SU-DHL-6 (cell line): ENCODE measurements at regions not wholly inside any gene's neighbourhood (a gene's known extent, or its start where the extent isn't known, plus 50 kb on each side); places are given as distances from the start of the nearest gene placed in this dataset.

Source experiments
- H2AFZ ChIP-seq: fragments of 200-600 bp; sonication (generic); 2 replicates; pipeline ENCODE4 v1.6.1; 2014; ENCODE audit warnings: low read depth, mild to moderate bottlenecking, moderate library complexity, mixed read lengths, antibody characterized with exemption, low read length; ENCODE audit not compliant: severe bottlenecking
- H3F3A ChIP-seq: fragments of 200-600 bp; shearing (Covaris generic); 2 replicates; pipeline ENCODE4 v1.6.0; 2016; ENCODE audit warnings: antibody characterized with exemption, mild to moderate bottlenecking; ENCODE audit not compliant: insufficient read depth
- H3K27ac ChIP-seq: fragments of 200-600 bp; sonication (generic); 2 replicates; pipeline ENCODE4 v1.5.1; 2016; ENCODE audit warnings: low read depth, mild to moderate bottlenecking, low read length, moderate library complexity, mixed read lengths
- H3K27me3 ChIP-seq: fragments of 200-600 bp; sonication (generic), shearing (Covaris generic); 2 replicates; pipeline ENCODE4 v1.6.0; 2014; ENCODE audit warnings: mild to moderate bottlenecking, low read length
- H3K36me3 ChIP-seq: fragments of 200-600 bp; sonication (generic); 2 replicates; pipeline ENCODE4 v1.6.1; 2014; ENCODE audit warnings: mild to moderate bottlenecking, low read length, mixed read lengths
- H3K4me2 ChIP-seq: fragments of 300-600, 200-600 bp; shearing (Covaris generic), sonication (generic); 2 replicates; pipeline ENCODE4 v1.6.0; 2014; ENCODE audit warnings: low read length, low read depth, mild to moderate bottlenecking; ENCODE audit not compliant: poor library complexity, severe bottlenecking
- H3K4me3 ChIP-seq: fragments of 200-600 bp; sonication (generic); 2 replicates; pipeline ENCODE4 v1.5.1; 2014; ENCODE audit warnings: antibody characterized with exemption, low read length, mild to moderate bottlenecking, mixed read lengths; ENCODE audit not compliant: insufficient read depth, poor library complexity, severe bottlenecking
- H3K79me2 ChIP-seq: fragments of 200-600 bp; sonication (generic); 2 replicates; pipeline ENCODE4 v1.6.1; 2014; ENCODE audit warnings: mild to moderate bottlenecking, low read length, moderate library complexity; ENCODE audit not compliant: insufficient read depth
- H3K9ac ChIP-seq: fragments of 200-600 bp; sonication (generic); 2 replicates; pipeline ENCODE4 v1.7.0; 2014; ENCODE audit warnings: mild to moderate bottlenecking, low read length
- H3K9me2 ChIP-seq: fragments of 200-600 bp; sonication (generic); replicated peaks from 2 replicates; pipeline ENCODE4 v1.6.1; 2014; ENCODE audit warnings: low read length; ENCODE audit not compliant: insufficient read depth
- H3K9me3 ChIP-seq: fragments of 200-600 bp; sonication (generic); 2 replicates; pipeline ENCODE4 v1.6.1; 2014; ENCODE audit warnings: low read length, mixed read lengths; ENCODE audit not compliant: insufficient read depth
- H4K20me1 ChIP-seq: fragments of 200-600 bp; sonication (generic); 2 replicates; pipeline ENCODE4 v1.6.1; 2014; ENCODE audit warnings: low read depth, mild to moderate bottlenecking, antibody characterized with exemption, low read length, moderate library complexity, mixed read lengths
- CTCF ChIP-seq: fragments of 200-600 bp; sonication (generic); IDR thresholded peaks from one replicate; pipeline ENCODE4 v1.5.1; 2017; ENCODE audit warnings: antibody characterized with exemption, mild to moderate bottlenecking, low read length, moderate library complexity; ENCODE audit not compliant: insufficient read depth, poor library complexity, severe bottlenecking
- EZH2phosphoT487 ChIP-seq: fragments of 200-600 bp; sonication (generic), shearing (Covaris generic); conservative IDR thresholded peaks from 2 replicates; pipeline ENCODE4 v1.6.1; 2018; ENCODE audit warnings: mild to moderate bottlenecking, antibody characterized with exemption, low read length, moderate library complexity, mixed read lengths

- TF ChIP-seq CTCF (no peak), EZH2phosphoT487 (no peak)
- no peaks in the 10 kb centered on the region for H3K9me2 ChIP-seq
- H3K4me3 ChIP-seq, result no peak overlapping the region
- H3K27ac ChIP-seq, result no peak overlapping the region
- no peaks in the 10 kb centered on the region for H4K20me1 ChIP-seq
- H2AFZ ChIP-seq, result no peak overlapping the region
- no peaks in the 10 kb centered on the region for H3K9me3 ChIP-seq
- no peak overlapping the region for H3K9ac ChIP-seq
- no peaks in the 10 kb centered on the region for H3K36me3 ChIP-seq
- H3K4me2 ChIP-seq, result no peak overlapping the region
- H3K79me2 ChIP-seq, result no peaks in the 10 kb centered on the region
- H3F3A ChIP-seq, result no peaks in the 10 kb centered on the region
- H3K27me3 ChIP-seq, result no peaks in the 10 kb centered on the region
Observed at GRCh38 chr6:23494367-23494766, 631.6 kb upstream of the NRSN1 start.

- TF ChIP-seq EZH2phosphoT487 (no peak), CTCF (no peak)
- Histone ChIP-seq H4K20me1 (no peaks in the 10 kb centered on the region), H3K4me2 (no peak overlapping the region), H3K9me2 (no peaks in the 10 kb centered on the region), H3K27ac (no peak overlapping the region), H2AFZ (no peak overlapping the region), H3K79me2 (no peaks in the 10 kb centered on the region), H3K36me3 (no peaks in the 10 kb centered on the region), H3K4me3 (no peak overlapping the region), H3F3A (no peaks in the 10 kb centered on the region), H3K9ac (no peak overlapping the region), H3K9me3 (no peaks in the 10 kb centered on the region), H3K27me3 (no peaks in the 10 kb centered on the region)
Observed at GRCh38 chr6:23498013-23498412, 628.0 kb upstream of the NRSN1 start.

GRCh38 chr6:23499549-23499948 lies 626.5 kb upstream of the NRSN1 start:
- no peak overlapping the region for H2AFZ ChIP-seq
- no peaks in the 10 kb centered on the region for H3F3A ChIP-seq
- H3K4me3 ChIP-seq, result no peak overlapping the region
- no peaks in the 10 kb centered on the region for H3K9me3 ChIP-seq
- H3K4me2 ChIP-seq, result no peak overlapping the region
- no peaks in the 10 kb centered on the region for H3K27me3 ChIP-seq
- TF ChIP-seq CTCF (no peak), EZH2phosphoT487 (no peak)
- H3K9ac ChIP-seq, result no peak overlapping the region
- H3K36me3 ChIP-seq, result no peaks in the 10 kb centered on the region
- H3K79me2 ChIP-seq, result no peaks in the 10 kb centered on the region
- H3K27ac ChIP-seq, result no peak overlapping the region
- no peaks in the 10 kb centered on the region for H4K20me1 ChIP-seq
- no peaks in the 10 kb centered on the region for H3K9me2 ChIP-seq
